H1 (cell line): ENCODE measurements at regions not wholly inside any gene's neighbourhood (a gene's known extent, or its start where the extent isn't known, plus 50 kb on each side); places are given as distances from the start of the nearest gene placed in this dataset.

ENCODE experiments used
- BCL11A ChIP-seq, 2 experiments: IDR thresholded peaks; one replicate each; pipeline ENCODE4 v1.6.1; 2011; ENCODE audit warnings: low read depth in 2 of 2, low read length in 2 of 2, mild to moderate bottlenecking in 2 of 2
- EGR1 ChIP-seq: IDR thresholded peaks from 2 replicates; pipeline ENCODE4 v1.6.1; 2011; ENCODE audit warnings: low read depth, low read length, borderline replicate concordance
- JUN ChIP-seq: IDR thresholded peaks from 2 replicates; pipeline ENCODE4 v1.6.1; 2011; ENCODE audit warnings: low read depth, mild to moderate bottlenecking, improper control_type of control experiment, low read length
- NRF1 ChIP-seq: IDR thresholded peaks from 2 replicates; pipeline ENCODE4 v1.6.1; 2011; ENCODE audit warnings: mild to moderate bottlenecking, low read depth, low read length, improper control_type of control experiment
- SAP30 ChIP-seq: fragments of 300-600 bp; sonication (generic); IDR thresholded peaks from 2 replicates; pipeline ENCODE4 v1.7.1; 2012; ENCODE audit warnings: low read length, moderate library complexity, mild to moderate bottlenecking, inconsistent platforms; ENCODE audit not compliant: insufficient read depth, insufficient replicate concordance
- SIN3A ChIP-seq, 2 experiments: IDR thresholded peaks in 1 of 2; conservative IDR thresholded peaks in 1 of 2; 2 replicates each; pipeline ENCODE4 v1.6.1; 2011 to 2012; ENCODE audit warnings: low read length in 2 of 2, improper control_type of control experiment in 1 of 2, low read depth in 1 of 2, mild to moderate bottlenecking in 1 of 2
- TAF7 ChIP-seq: optimal IDR thresholded peaks from 2 replicates; pipeline ENCODE3; 2011; ENCODE audit warnings: low read depth, mild to moderate bottlenecking, inconsistent platforms, low read length, moderate library complexity, borderline replicate concordance

- TF ChIP-seq JUN (no peak), SAP30 (no peak), SIN3A (conservative IDR thresholded peaks at IDR 0.05 in 1 of 2, IDR thresholded peaks at IDR 0.05 in 1 of 2; ENCODE audit: low read depth in 1 of 2, low read length in 2 of 2) (no peak), TAF7 (no peak), NRF1 (no peak), EGR1 (no peak), BCL11A (IDR thresholded peaks at IDR 0.05; ENCODE audit: low read depth in 2 of 2, low read length in 2 of 2) (no peak)
Measured at GRCh38 chr4:129821073-129821472, 725.1 kb downstream of the C4orf33 start (continued).
